ENCODE measurements at regions not wholly inside any gene's neighbourhood (a gene's known extent, or its start where the extent isn't known, plus 50 kb on each side); places are given as distances from the start of the nearest gene placed in this dataset.

DNA sequence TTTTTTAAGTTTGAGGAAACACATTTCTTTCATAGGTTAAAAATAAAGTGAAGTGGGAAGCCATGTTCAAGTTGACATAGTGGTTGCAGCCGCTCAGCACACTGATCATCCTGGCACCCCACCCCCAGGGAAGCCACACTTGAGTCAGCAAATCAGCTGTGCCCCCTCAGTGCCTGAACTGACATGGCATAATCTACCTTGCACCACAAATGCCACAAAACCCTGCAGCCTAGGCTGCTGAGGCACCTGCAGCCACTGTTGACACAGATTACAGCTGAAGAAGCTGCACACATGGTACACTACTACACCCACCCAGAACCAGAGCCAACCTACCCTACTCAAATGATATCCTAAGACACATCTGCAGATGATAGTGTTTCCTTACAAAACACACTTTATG is 77.5 kb upstream of the RIMS1 start:
- TF ChIP-seq NFIC (IDR thresholded peaks at IDR 0.05) (no peak), TEAD4 (IDR thresholded peaks at IDR 0.05) (no peak), CREB1 (IDR thresholded peaks at IDR 0.05; ENCODE audit: low read depth) (no peak)

DNA sequence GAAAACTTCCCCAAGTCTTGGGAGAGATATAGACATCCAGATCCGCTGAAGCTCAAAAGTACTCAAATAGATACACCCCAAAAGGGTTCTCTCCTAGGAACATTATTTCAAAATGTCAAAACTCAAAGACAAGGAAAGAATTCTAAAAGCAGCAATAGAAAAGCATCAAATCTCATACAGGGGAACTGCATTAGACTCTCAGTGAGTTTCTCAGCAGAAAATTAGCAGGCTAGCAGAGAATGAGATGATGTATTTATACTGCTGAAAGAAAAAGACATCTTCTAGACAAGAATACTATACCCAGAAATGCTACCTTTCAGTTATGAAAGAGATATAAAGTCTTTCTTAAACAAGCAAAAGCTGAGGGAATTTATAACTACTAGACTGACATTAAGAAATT is 75.5 kb upstream of the RIMS1 start:
- TF ChIP-seq YY1 (IDR thresholded peaks at IDR 0.05; ENCODE audit: low read depth) (no peak), NFIC (IDR thresholded peaks at IDR 0.05) (no peak), CREB1 (IDR thresholded peaks at IDR 0.05; ENCODE audit: low read depth) (no peak), TAF1 (IDR thresholded peaks at IDR 0.05; ENCODE audit: low read depth) (no peak), TCF12 (IDR thresholded peaks at IDR 0.05; ENCODE audit: low read depth) (no peak)
- TF ChIP-seq, protein P1, sequence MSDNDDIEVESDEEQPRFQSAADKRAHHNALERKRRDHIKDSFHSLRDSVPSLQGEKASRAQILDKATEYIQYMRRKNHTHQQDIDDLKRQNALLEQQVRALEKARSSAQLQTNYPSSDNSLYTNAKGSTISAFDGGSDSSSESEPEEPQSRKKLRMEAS (IDR thresholded peaks at IDR 0.05) = no peak
- TF ChIP-seq, protein P2, sequence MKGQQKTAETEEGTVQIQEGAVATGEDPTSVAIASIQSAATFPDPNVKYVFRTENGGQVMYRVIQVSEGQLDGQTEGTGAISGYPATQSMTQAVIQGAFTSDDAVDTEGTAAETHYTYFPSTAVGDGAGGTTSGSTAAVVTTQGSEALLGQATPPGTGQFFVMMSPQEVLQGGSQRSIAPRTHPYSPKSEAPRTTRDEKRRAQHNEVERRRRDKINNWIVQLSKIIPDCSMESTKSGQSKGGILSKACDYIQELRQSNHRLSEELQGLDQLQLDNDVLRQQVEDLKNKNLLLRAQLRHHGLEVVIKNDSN (IDR thresholded peaks at IDR 0.05) = no peak

DNA sequence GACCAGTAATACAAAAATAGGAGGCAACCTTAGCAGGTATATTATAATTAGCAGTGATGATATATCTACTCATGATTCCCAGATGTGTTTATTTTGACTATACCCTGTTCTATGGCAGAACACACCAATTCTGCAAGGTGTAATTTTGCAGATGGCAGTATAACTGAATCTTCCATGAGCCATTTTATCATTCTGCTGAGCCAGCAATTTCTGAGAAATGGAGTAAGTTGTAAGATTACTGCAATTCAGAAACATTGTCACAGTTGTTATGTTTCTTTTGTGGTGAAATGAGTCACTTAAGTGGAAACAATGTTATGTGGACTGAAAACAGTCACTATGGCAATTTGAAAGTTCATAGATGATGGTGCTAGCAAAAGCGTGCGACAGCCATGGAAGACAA is 63.7 kb upstream of the RIMS1 start:
- TF ChIP-seq, protein P1 (IDR thresholded peaks at IDR 0.05) = no peak
- TF ChIP-seq EP300 (IDR thresholded peaks at IDR 0.05; ENCODE audit: borderline replicate concordance) (no peak), TEAD4 (IDR thresholded peaks at IDR 0.05) (no peak), TAF1 (IDR thresholded peaks at IDR 0.05; ENCODE audit: low read depth) (no peak), CEBPB (IDR thresholded peaks at IDR 0.05) (no peak), FOXM1 (IDR thresholded peaks at IDR 0.05; ENCODE audit: borderline replicate concordance, low read depth) (no peak), EGR1 (IDR thresholded peaks at IDR 0.05) (no peak), CREB1 (IDR thresholded peaks at IDR 0.05; ENCODE audit: low read depth) (no peak), RAD21 (IDR thresholded peaks at IDR 0.05; ENCODE audit: low read depth) (no peak), TCF12 (IDR thresholded peaks at IDR 0.05; ENCODE audit: low read depth) (no peak), NFIC (IDR thresholded peaks at IDR 0.05) (no peak), ZBTB7A (IDR thresholded peaks at IDR 0.05; ENCODE audit: low read depth) (no peak), YY1 (IDR thresholded peaks at IDR 0.05; ENCODE audit: low read depth) (no peak)
- TF ChIP-seq, protein P2 (IDR thresholded peaks at IDR 0.05) = no peak
- TF ChIP-seq, protein P3, sequence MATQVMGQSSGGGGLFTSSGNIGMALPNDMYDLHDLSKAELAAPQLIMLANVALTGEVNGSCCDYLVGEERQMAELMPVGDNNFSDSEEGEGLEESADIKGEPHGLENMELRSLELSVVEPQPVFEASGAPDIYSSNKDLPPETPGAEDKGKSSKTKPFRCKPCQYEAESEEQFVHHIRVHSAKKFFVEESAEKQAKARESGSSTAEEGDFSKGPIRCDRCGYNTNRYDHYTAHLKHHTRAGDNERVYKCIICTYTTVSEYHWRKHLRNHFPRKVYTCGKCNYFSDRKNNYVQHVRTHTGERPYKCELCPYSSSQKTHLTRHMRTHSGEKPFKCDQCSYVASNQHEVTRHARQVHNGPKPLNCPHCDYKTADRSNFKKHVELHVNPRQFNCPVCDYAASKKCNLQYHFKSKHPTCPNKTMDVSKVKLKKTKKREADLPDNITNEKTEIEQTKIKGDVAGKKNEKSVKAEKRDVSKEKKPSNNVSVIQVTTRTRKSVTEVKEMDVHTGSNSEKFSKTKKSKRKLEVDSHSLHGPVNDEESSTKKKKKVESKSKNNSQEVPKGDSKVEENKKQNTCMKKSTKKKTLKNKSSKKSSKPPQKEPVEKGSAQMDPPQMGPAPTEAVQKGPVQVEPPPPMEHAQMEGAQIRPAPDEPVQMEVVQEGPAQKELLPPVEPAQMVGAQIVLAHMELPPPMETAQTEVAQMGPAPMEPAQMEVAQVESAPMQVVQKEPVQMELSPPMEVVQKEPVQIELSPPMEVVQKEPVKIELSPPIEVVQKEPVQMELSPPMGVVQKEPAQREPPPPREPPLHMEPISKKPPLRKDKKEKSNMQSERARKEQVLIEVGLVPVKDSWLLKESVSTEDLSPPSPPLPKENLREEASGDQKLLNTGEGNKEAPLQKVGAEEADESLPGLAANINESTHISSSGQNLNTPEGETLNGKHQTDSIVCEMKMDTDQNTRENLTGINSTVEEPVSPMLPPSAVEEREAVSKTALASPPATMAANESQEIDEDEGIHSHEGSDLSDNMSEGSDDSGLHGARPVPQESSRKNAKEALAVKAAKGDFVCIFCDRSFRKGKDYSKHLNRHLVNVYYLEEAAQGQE (IDR thresholded peaks at IDR 0.05; ENCODE audit: low read depth) = no peak

All from Ishikawa (cell line).